ENCODE measurements at regions not wholly inside any gene's neighbourhood (a gene's known extent, or its start where the extent isn't known, plus 50 kb on each side); places are given as distances from the start of the nearest gene placed in this dataset.

GRCh38 chr14:98606041-98606640 is 665.9 kb downstream of the BCL11B start:
- Histone ChIP-seq H3K79me2 (ENCODE audit: control insufficient read depth, insufficient read depth, low read length) (no peaks in the 10 kb centered on the region), H3K4me3 (replicated peaks in 1 of 3; ENCODE audit: insufficient read depth in 1 of 3, low read depth in 1 of 3, low read length in 3 of 3) (no peak overlapping the region), H3K27ac (ENCODE audit: insufficient read depth, low read depth, low read length) (no peak overlapping the region), H4K20me1 (replicated peaks; ENCODE audit: control insufficient read depth, extremely low read depth, insufficient read depth, low read length) (no peaks in the 10 kb centered on the region), H2AFZ (ENCODE audit: low read depth, low read length) (no peak overlapping the region), H3K9ac (replicated peaks; ENCODE audit: extremely low read depth, insufficient read depth, low read length) (no peak overlapping the region), H3K27me3 (ENCODE audit: control insufficient read depth in 2 of 2, insufficient read depth in 2 of 2, low read length in 2 of 2) (no peaks in the 10 kb centered on the region), H3K36me3 (ENCODE audit: control insufficient read depth in 2 of 2, extremely low read depth in 1 of 2, insufficient read depth in 2 of 2, low read length in 2 of 2) (no peaks in the 10 kb centered on the region), H3K9me1 (replicated peaks; ENCODE audit: control insufficient read depth, extremely low read depth, insufficient read depth, low read length) (no peaks in the 10 kb centered on the region), H3K4me2 (ENCODE audit: insufficient read depth, low read length) (no peak overlapping the region), H3K4me1 (ENCODE audit: control insufficient read depth, extremely low read depth, insufficient read depth, low read length) (no peaks in the 10 kb centered on the region), H3K9me3 (replicated peaks; ENCODE audit: control insufficient read depth, insufficient read depth, low read length) (peaks cover 6% of the 10 kb centered on the region)
- TF ChIP-seq MYC (IDR thresholded peaks at IDR 0.05; ENCODE audit: low read depth, low read length) (no peak), EZH2 (IDR thresholded peaks at IDR 0.05; ENCODE audit: borderline replicate concordance, low read depth, low read length, severe bottlenecking) (no peak), CTCF (IDR thresholded peaks at IDR 0.05; ENCODE audit: extremely low read depth in 1 of 2, insufficient read depth in 1 of 2, low read depth in 1 of 2, low read length in 2 of 2) (no peak), GATA2 (IDR thresholded peaks at IDR 0.05; ENCODE audit: insufficient read depth, insufficient read length, low read depth, low read length) (no peak)
- ChIA-PET CTCF (no interaction called here), POLR2A (no interaction called here)
- DNase-seq (ENCODE audit: low read depth, low spot score) (no peak), FAIRE-seq (no peak)
- dilution Hi-C loops (cut with MboI; ENCODE audit: extremely low pct_ligation_motif_present, low sequenced_read_pairs): no loop called here
- intact Hi-C loops (cut with micrococcal nuclease): no loop called here
- BruUV-seq (replicated peaks): no TSS peak

GRCh38 chr14:98606816-98607215 is 665.2 kb downstream of the BCL11B start:
- peaks cover 3% of the 10 kb centered on the region for H3K9me3 ChIP-seq (replicated peaks; ENCODE audit: control insufficient read depth, insufficient read depth, low read length)
- no peaks in the 10 kb centered on the region for H3K79me2 ChIP-seq (ENCODE audit: control insufficient read depth, insufficient read depth, low read length)
- H3K4me3 ChIP-seq (replicated peaks in 1 of 3; ENCODE audit: insufficient read depth in 1 of 3, low read depth in 1 of 3, low read length in 3 of 3): no peak overlapping the region
- no peaks in the 10 kb centered on the region for H3K9me1 ChIP-seq (replicated peaks; ENCODE audit: control insufficient read depth, extremely low read depth, insufficient read depth, low read length)
- ChIA-PET POLR2A (no interaction called here), CTCF (no interaction called here)
- H3K27ac ChIP-seq (ENCODE audit: insufficient read depth, low read depth, low read length): no peak overlapping the region
- no peaks in the 10 kb centered on the region for H3K4me1 ChIP-seq (ENCODE audit: control insufficient read depth, extremely low read depth, insufficient read depth, low read length)
- H4K20me1 ChIP-seq (replicated peaks; ENCODE audit: control insufficient read depth, extremely low read depth, insufficient read depth, low read length): no peaks in the 10 kb centered on the region
- H3K9ac ChIP-seq (replicated peaks; ENCODE audit: extremely low read depth, insufficient read depth, low read length): no peak overlapping the region
- H3K4me2 ChIP-seq (ENCODE audit: insufficient read depth, low read length): no peak overlapping the region
- no peaks in the 10 kb centered on the region for H3K36me3 ChIP-seq (ENCODE audit: control insufficient read depth in 2 of 2, extremely low read depth in 1 of 2, insufficient read depth in 2 of 2, low read length in 2 of 2)
- intact Hi-C loops (cut with micrococcal nuclease) (no loop called here), dilution Hi-C loops (cut with MboI; ENCODE audit: extremely low pct_ligation_motif_present, low sequenced_read_pairs) (no loop called here)
- no peak for TF ChIP-seq POLR2A (IDR thresholded peaks at IDR 0.05; ENCODE audit: low read depth, low read length)
- no peak for TF ChIP-seq MAX (IDR thresholded peaks at IDR 0.05; ENCODE audit: insufficient read depth, insufficient read length)
- TF ChIP-seq EZH2 (IDR thresholded peaks at IDR 0.05; ENCODE audit: borderline replicate concordance, low read depth, low read length, severe bottlenecking): no peak
- no peak for TF ChIP-seq POLR2AphosphoS5 (IDR thresholded peaks at IDR 0.05; ENCODE audit: insufficient read depth, low read depth, low read length)
- TF ChIP-seq CTCF (IDR thresholded peaks at IDR 0.05; ENCODE audit: extremely low read depth in 1 of 2, insufficient read depth in 1 of 2, low read depth in 1 of 2, low read length in 2 of 2): no peak
- TF ChIP-seq FOS (IDR thresholded peaks at IDR 0.05; ENCODE audit: borderline replicate concordance, insufficient read depth, low read length): no peak
- no peak for TF ChIP-seq JUN (IDR thresholded peaks at IDR 0.05; ENCODE audit: borderline replicate concordance, insufficient read depth, insufficient read length, low read depth)
- no peak for TF ChIP-seq GATA2 (IDR thresholded peaks at IDR 0.05; ENCODE audit: insufficient read depth, insufficient read length, low read depth, low read length)
- no peak for TF ChIP-seq MYC (IDR thresholded peaks at IDR 0.05; ENCODE audit: low read depth, low read length)
- no peak for DNase-seq (ENCODE audit: low read depth, low spot score)
- no TSS peak for BruUV-seq (replicated peaks)
- H3K27me3 ChIP-seq (ENCODE audit: control insufficient read depth in 2 of 2, insufficient read depth in 2 of 2, low read length in 2 of 2): no peaks in the 10 kb centered on the region
- no peak for FAIRE-seq
- no peak overlapping the region for H2AFZ ChIP-seq (ENCODE audit: low read depth, low read length)
